Lung (tissue), 11 donors: ENCODE measurements at regions not wholly inside any gene's neighbourhood (a gene's known extent, or its start where the extent isn't known, plus 50 kb on each side); places are given as distances from the start of the nearest gene placed in this dataset.

Experiments
- ATAC-seq: fragments of 200-7000 bp; cut with Tn5 transposase; one replicate; pipeline ENCODE4 v1.9.1; 2020; ENCODE audit warnings: moderate number of reproducible peaks; ENCODE audit not compliant: insufficient read depth, low FRiP score
- DNase-seq, 3 donors: peaks; one replicate each; pipeline ENCODE4 v3.0.0-alpha.2; 2013 to 2017
- H3K27ac ChIP-seq, 2 donors: one replicate each; pipeline ENCODE4 v1.5.1; 2013; ENCODE audit warnings: mild to moderate bottlenecking in 2 of 2, moderate library complexity in 2 of 2, control low read depth in 1 of 2, inconsistent platforms in 1 of 2, low read depth in 1 of 2, low read length in 1 of 2
- H3K27me3 ChIP-seq, 3 donors: one replicate each; pipeline ENCODE4 v1.5.1; 2013; ENCODE audit warnings: low read length in 2 of 3; ENCODE audit not compliant: control insufficient read depth in 3 of 3, insufficient read depth in 3 of 3
- H3K36me3 ChIP-seq, 4 donors: one replicate each; pipeline ENCODE4 v1.5.1; 2013; ENCODE audit warnings: low read length in 4 of 4, mild to moderate bottlenecking in 1 of 4, moderate library complexity in 1 of 4; ENCODE audit not compliant: control insufficient read depth in 4 of 4, insufficient read depth in 4 of 4
- H3K4me1 ChIP-seq, 5 donors: one replicate each; pipeline ENCODE4 v1.5.1; 2013; ENCODE audit warnings: low read length in 5 of 5, mild to moderate bottlenecking in 2 of 5, moderate library complexity in 1 of 5; ENCODE audit not compliant: control insufficient read depth in 5 of 5, insufficient read depth in 5 of 5
- H3K4me3 ChIP-seq: one replicate; pipeline ENCODE4 v1.5.1; 2013; ENCODE audit warnings: mild to moderate bottlenecking, control low read depth, moderate library complexity
- H3K9ac ChIP-seq, 2 donors: one replicate each; pipeline ENCODE4 v1.5.1; 2013; ENCODE audit warnings: low read length in 2 of 2, control low read depth in 1 of 2; ENCODE audit not compliant: insufficient read depth in 1 of 2
- H3K9me3 ChIP-seq, 4 donors: one replicate each; pipeline ENCODE4 v1.5.1; 2013; ENCODE audit warnings: low read length in 3 of 4, mild to moderate bottlenecking in 1 of 4, moderate library complexity in 1 of 4; ENCODE audit not compliant: control insufficient read depth in 4 of 4, insufficient read depth in 3 of 4
- CTCF ChIP-seq: IDR thresholded peaks from 2 replicates; pipeline ENCODE4 v1.5.1; 2012; ENCODE audit warnings: mild to moderate bottlenecking; ENCODE audit errors: control extremely low read depth, extremely low read depth
- WGBS, 2 donors: extraction: QIAGEN DNeasy Blood & Tissue Kit; methylation state at CpG; one replicate each; pipeline ENCODE4 v1.1.7; 2013; 5-methylcytosine and 5-hydroxymethylcytosine counted together
- donor health status: control.
- donor health status: control.
- donor health status: Bipolar disorder and iron deficiency.
- donor health status: healthy.
- donor health status: DM: yes; HTN: yes; CAD: no.

- ATAC-seq (no peak), DNase-seq (no peak)
- Histone ChIP-seq H3K36me3 (no peaks in the 10 kb centered on the region), H3K9me3 (no peaks in the 10 kb centered on the region), H3K27ac (no peak overlapping the region), H3K9ac (no peak overlapping the region), H3K4me3 (no peak overlapping the region), H3K27me3 (no peaks in the 10 kb centered on the region), H3K4me1 (no peaks in the 10 kb centered on the region)
- no peak for TF ChIP-seq CTCF
- 64 to 95% methylated on average over 2 of the region's 2 CpGs for WGBS, 2 donors
Measured at GRCh38 chr13:104868806-104869205, 1666.7 kb downstream of the EFNB2 start.

- 97 to 100% methylated on average over 1 of the region's 1 CpG for WGBS, 2 donors
- TF ChIP-seq CTCF = no peak
- H3K27me3 ChIP-seq = no peaks in the 10 kb centered on the region
- H3K4me1 ChIP-seq = no peaks in the 10 kb centered on the region
- no peak overlapping the region for H3K27ac ChIP-seq
- DNase-seq = no peak
- H3K4me3 ChIP-seq = no peak overlapping the region
- no peaks in the 10 kb centered on the region for H3K36me3 ChIP-seq
- no peak overlapping the region for H3K9ac ChIP-seq
- no peak for ATAC-seq
- H3K9me3 ChIP-seq = no peaks in the 10 kb centered on the region
Measured at GRCh38 chr13:104855581-104855980, 1679.9 kb downstream of the EFNB2 start.

DNA sequence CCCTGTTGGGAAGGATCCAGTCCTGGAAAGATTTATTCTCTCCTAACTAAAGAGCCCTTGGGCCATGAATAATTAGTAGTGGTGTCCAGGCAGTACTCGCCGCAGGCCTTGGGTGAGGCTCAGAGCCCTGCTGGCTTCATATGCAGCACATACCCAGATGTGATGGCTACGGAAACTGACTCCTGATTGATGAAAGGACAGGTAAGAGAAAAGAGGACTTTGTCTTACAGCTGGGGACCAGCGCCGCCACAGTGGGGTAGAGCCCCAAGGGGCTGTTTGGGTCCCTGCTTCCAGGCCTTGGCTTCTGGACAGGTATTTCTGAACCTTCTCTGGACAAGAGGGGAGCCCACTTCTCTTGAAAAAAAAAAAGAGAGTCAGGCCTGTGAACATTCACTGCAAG is 1680.8 kb downstream of the EFNB2 start:
- no peak for TF ChIP-seq CTCF
- no peaks in the 10 kb centered on the region for H3K36me3 ChIP-seq
- H3K9ac ChIP-seq = no peak overlapping the region
- WGBS, 2 donors = 97 to 98% methylated on average over 5 of the region's 5 CpGs
- no peaks in the 10 kb centered on the region for H3K4me1 ChIP-seq
- no peak for ATAC-seq
- H3K9me3 ChIP-seq = no peaks in the 10 kb centered on the region
- no peak overlapping the region for H3K27ac ChIP-seq
- H3K27me3 ChIP-seq = no peaks in the 10 kb centered on the region
- H3K4me3 ChIP-seq = no peak overlapping the region
- no peak for DNase-seq

DNA sequence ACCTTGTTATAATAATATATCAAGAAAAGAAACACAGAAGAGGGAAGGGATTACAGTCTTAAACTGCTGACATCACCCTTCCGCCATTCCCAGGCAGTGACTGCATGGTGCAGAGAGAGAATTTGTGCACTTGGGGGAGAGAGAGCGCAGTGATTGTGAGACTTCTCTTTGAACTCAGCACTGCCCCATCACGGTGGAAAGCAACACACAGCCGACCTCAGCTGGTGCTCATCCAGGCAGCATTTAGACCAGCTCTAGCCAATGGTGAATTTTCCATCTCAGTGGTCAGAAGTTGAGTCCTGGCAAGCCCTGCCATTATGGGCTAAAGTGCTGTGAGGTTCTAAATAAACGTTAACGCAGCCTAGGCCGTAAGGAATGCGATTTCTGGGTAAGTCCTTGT is 1681.5 kb downstream of the EFNB2 start:
- WGBS, 2 donors = 88 to 92% methylated on average over 8 of the region's 8 CpGs
- no peak overlapping the region for H3K27ac ChIP-seq
- no peak for ATAC-seq
- H3K4me3 ChIP-seq = no peak overlapping the region
- TF ChIP-seq CTCF = no peak
- no peaks in the 10 kb centered on the region for H3K27me3 ChIP-seq
- no peaks in the 10 kb centered on the region for H3K4me1 ChIP-seq
- H3K9me3 ChIP-seq = no peaks in the 10 kb centered on the region
- DNase-seq = no peak
- H3K9ac ChIP-seq = no peak overlapping the region
- H3K36me3 ChIP-seq = no peaks in the 10 kb centered on the region
